GM12878 (cell line): ENCODE measurements at regions not wholly inside any gene's neighbourhood (a gene's known extent, or its start where the extent isn't known, plus 50 kb on each side); places are given as distances from the start of the nearest gene placed in this dataset.

ENCODE experiments used
- ATAC-seq: fragments of 200-7000 bp; cut with Tn5 transposase; 3 replicates; pipeline ENCODE4 v1.9.1; 2020; ENCODE audit warnings: mild to moderate bottlenecking, moderate library complexity
- BruUV-seq: library from RNA; stranded (reverse); fragments of 400-500 nt; replicated peaks from 2 replicates; lab custom pipeline; 2021; lab: Mats Ljungman, UMichigan
- CTCF ChIA-PET: fragments of 300-600 bp; sonication (Branson Sonifier 250); formaldehyde crosslinking; extraction: SDS; loops from one replicate; lab custom pipeline; 2021; ENCODE audit warnings: inconsistent platforms; lab: Yijun Ruan, JAX
- POLR2A ChIA-PET: fragments of 350-600 bp; formaldehyde crosslinking; extraction: SDS; loops from one replicate; lab custom pipeline; 2021; ENCODE audit warnings: inconsistent platforms; lab: Charles Lee
- RAD21 ChIA-PET: fragments of 300-600 bp; sonication (Branson Sonifier 250); formaldehyde crosslinking; loops from one replicate; lab custom pipeline; 2023; ENCODE audit warnings: antibody characterized with exemption; ENCODE audit not compliant: unreplicated experiment; lab: Charles Lee
- SMC1A ChIA-PET: fragments of 300-600 bp; sonication (Branson Sonifier 250); formaldehyde crosslinking; loops from one replicate; lab custom pipeline; 2023; ENCODE audit not compliant: unreplicated experiment, uncharacterized antibody; lab: Charles Lee
- DNase-seq: peaks from one replicate; pipeline ENCODE4 v3.0.0-alpha.2; 2011; ENCODE audit warnings: low read depth, low spot score
- FAIRE-seq: peaks from 3 replicates; lab custom pipeline; 2011; peaks lifted over from hg19 to GRCh38; lab: Jason Lieb, UNC
- H2AFZ ChIP-seq: 2 replicates; pipeline ENCODE4 v1.6.0; 2011; ENCODE audit warnings: low read depth, low read length, control low read depth; ENCODE audit not compliant: control insufficient read depth
- H3K27ac ChIP-seq: 2 replicates; pipeline ENCODE4 v1.5.1; 2011; ENCODE audit warnings: control low read depth; ENCODE audit not compliant: control insufficient read depth, insufficient read depth
- H3K27me3 ChIP-seq, 2 experiments: replicated peaks in 1 of 2; 2 replicates each; pipeline versions ENCODE4 v1.6.0 to v1.6.1; 2011; ENCODE audit warnings: low read length in 1 of 2; ENCODE audit not compliant: control insufficient read depth in 2 of 2, insufficient read depth in 2 of 2
- H3K36me3 ChIP-seq, 2 experiments: 2 replicates each; pipeline ENCODE4 v1.5.1; 2011; ENCODE audit warnings: low read length in 1 of 2; ENCODE audit not compliant: control insufficient read depth in 2 of 2, insufficient read depth in 2 of 2
- H3K4me1 ChIP-seq: 2 replicates; pipeline ENCODE4 v1.6.1; 2011; ENCODE audit warnings: mild to moderate bottlenecking, low read length, moderate library complexity, mixed read lengths; ENCODE audit not compliant: control insufficient read depth, insufficient read depth
- H3K4me2 ChIP-seq: 2 replicates; pipeline ENCODE4 v1.6.0; 2011; ENCODE audit warnings: control low read depth; ENCODE audit not compliant: control insufficient read depth, insufficient read depth
- H3K4me3 ChIP-seq: fragments of 200-600 bp; sonication (generic); 2 replicates; pipeline ENCODE4 v1.5.1; 2016
- H3K79me2 ChIP-seq: 2 replicates; pipeline ENCODE4 v1.6.0; 2011; ENCODE audit warnings: low read length; ENCODE audit not compliant: control insufficient read depth, insufficient read depth
- H3K9ac ChIP-seq: 2 replicates; pipeline ENCODE4 v1.8.0; 2011; ENCODE audit warnings: low read length, control low read depth, mixed read lengths; ENCODE audit not compliant: control insufficient read depth, insufficient read depth
- H3K9me3 ChIP-seq: replicated peaks from 3 replicates; pipeline ENCODE4 v1.5.1; 2011; ENCODE audit warnings: mild to moderate bottlenecking, low read length; ENCODE audit not compliant: control insufficient read depth, insufficient read depth
- H4K20me1 ChIP-seq: 2 replicates; pipeline ENCODE4 v1.6.0; 2011; ENCODE audit not compliant: control insufficient read depth, insufficient read depth
- CBX5 ChIP-seq: sonication (generic); IDR thresholded peaks from 2 replicates; pipeline ENCODE4 v1.6.1; 2016; ENCODE audit warnings: low read depth, moderate library complexity, mild to moderate bottlenecking, inconsistent platforms
- EZH2 ChIP-seq: IDR thresholded peaks from 2 replicates; pipeline ENCODE4 v1.6.1; 2012; ENCODE audit warnings: low read depth, mild to moderate bottlenecking, control low read depth, inconsistent platforms, low read length, borderline replicate concordance; ENCODE audit not compliant: control insufficient read depth
- IKZF1 ChIP-seq: fragments of 450-650 bp; conservative IDR thresholded peaks from 2 replicates; pipeline ENCODE4 v1.6.1; 2017; ENCODE audit warnings: antibody characterized with exemption, mild to moderate bottlenecking
- KAT2A ChIP-seq: conservative IDR thresholded peaks from 2 replicates; pipeline ENCODE4 v1.6.1; 2011; ENCODE audit warnings: low read depth, low read length; ENCODE audit not compliant: control insufficient read depth
- MEF2B ChIP-seq: fragments of 450-650 bp; IDR thresholded peaks from 2 replicates; pipeline ENCODE4 v1.6.1; 2018; ENCODE audit warnings: mild to moderate bottlenecking, moderate library complexity; ENCODE audit not compliant: partially characterized antibody, poor library complexity, severe bottlenecking
- MXI1 ChIP-seq: fragments of 150-350 bp; IDR thresholded peaks from 2 replicates; pipeline ENCODE4 v1.6.1; 2011; ENCODE audit warnings: low read depth, mild to moderate bottlenecking, inconsistent platforms, low read length, improper control_type of control experiment
- MYC ChIP-seq: IDR thresholded peaks from 2 replicates; pipeline ENCODE4 v1.6.1; 2011; ENCODE audit warnings: mild to moderate bottlenecking, low read length, moderate library complexity, inconsistent platforms; ENCODE audit not compliant: insufficient read depth, insufficient replicate concordance, insufficient read length, severe bottlenecking
- NFXL1 ChIP-seq: fragments of 450-650 bp; IDR thresholded peaks from 2 replicates; pipeline ENCODE4 v1.6.1; 2017; ENCODE audit warnings: antibody characterized with exemption, mild to moderate bottlenecking, borderline replicate concordance
- NR2C1 ChIP-seq: fragments of 450-650 bp; IDR thresholded peaks from 2 replicates; pipeline ENCODE4 v1.6.1; 2017; ENCODE audit warnings: antibody characterized with exemption, mild to moderate bottlenecking, moderate library complexity
- PML ChIP-seq: IDR thresholded peaks from 2 replicates; pipeline ENCODE4 v1.6.1; 2012; ENCODE audit warnings: low read length, inconsistent platforms
- POLR2AphosphoS5 ChIP-seq: IDR thresholded peaks from 2 replicates; pipeline ENCODE4 v1.6.1; 2011; ENCODE audit warnings: mild to moderate bottlenecking, low read length, inconsistent platforms
- SMC3 ChIP-seq: IDR thresholded peaks from 2 replicates; pipeline ENCODE4 v1.6.1; 2011; ENCODE audit warnings: low read length, improper control_type of control experiment, borderline replicate concordance
- SREBF1 ChIP-seq: IDR thresholded peaks from 2 replicates; pipeline ENCODE4 v1.6.1; 2012; ENCODE audit warnings: mild to moderate bottlenecking, low read length
- SRF ChIP-seq, 2 experiments: IDR thresholded peaks; 2 replicates each; pipeline ENCODE4 v1.6.1; 2011; ENCODE audit warnings: low read depth in 2 of 2, low read length in 2 of 2, mild to moderate bottlenecking in 1 of 2, moderate library complexity in 1 of 2
- STAT3 ChIP-seq: IDR thresholded peaks from 2 replicates; pipeline ENCODE4 v1.6.1; 2011; ENCODE audit warnings: low read depth, low read length, improper control_type of control experiment
- WGBS: methylation state at CpG from one replicate; pipeline ENCODE4 v1.1.6; 2016; ENCODE audit warnings: low lambda C conversion rate; ENCODE audit not compliant: insufficient replicate concordance, insufficient coverage; ENCODE audit errors: missing lambda C conversion rate; 5-methylcytosine and 5-hydroxymethylcytosine counted together
- in situ Hi-C: fragments of 300-500 bp; cut with MboI; formaldehyde crosslinking; loops from 9 replicates; pipeline ENCODE4 v1.14.3; 2018; ENCODE audit warnings: mixed read lengths
- intact Hi-C: fragments of 100-400 bp; cut with micrococcal nuclease; formaldehyde crosslinking; loops from one replicate; pipeline ENCODE4 v1.14.2; 2022; ENCODE audit not compliant: unreplicated experiment
- TF ChIP-seq, protein P1 (sequence below): IDR thresholded peaks from 2 replicates; pipeline ENCODE4 v1.6.1; 2012; ENCODE audit warnings: low read length, inconsistent platforms

DNA sequence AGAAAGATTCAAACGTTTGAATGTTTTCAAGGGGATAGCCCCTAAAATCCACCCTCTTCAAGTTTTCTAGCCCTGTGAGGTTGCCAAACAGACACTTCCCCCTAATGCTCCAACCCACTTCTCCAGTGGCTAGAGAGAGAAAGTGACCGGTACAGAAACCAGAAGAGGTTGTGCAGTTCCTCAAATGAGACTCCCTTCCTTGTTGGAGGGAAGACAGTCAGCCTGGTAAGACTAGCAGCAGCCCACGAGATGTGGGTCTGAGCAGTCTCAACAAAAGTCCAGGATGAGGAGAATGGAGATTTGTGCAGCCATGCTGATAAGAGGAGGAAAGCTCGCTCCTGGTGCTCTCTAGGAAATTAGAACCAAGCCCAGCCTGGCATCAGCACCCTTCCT lies 222.8 kb upstream of the TPRG1 start:
- Histone ChIP-seq H2AFZ (no peak overlapping the region), H3K27me3 (peaks cover 3% of the 10 kb centered on the region in 2 experiments; a peak in 2 of 4 replicates), H3K9ac (no peak overlapping the region), H3K4me3 (no peak overlapping the region), H4K20me1 (no peaks in the 10 kb centered on the region), H3K79me2 (no peaks in the 10 kb centered on the region), H3K4me1 (no peaks in the 10 kb centered on the region), H3K36me3 (no peaks in the 10 kb centered on the region), H3K27ac (no peak overlapping the region), H3K4me2 (no peak overlapping the region), H3K9me3 (no peaks in the 10 kb centered on the region)
- SMC1A ChIA-PET, result no interaction called here
- no peak for ATAC-seq
- no peak for FAIRE-seq
- POLR2A ChIA-PET, result no interaction called here
- in situ Hi-C loops, result no loop called here
- no TSS peak for BruUV-seq
- intact Hi-C loops, result no loop called here
- RAD21 ChIA-PET, result no interaction called here
- 10% methylated on average over 4 of the region's 4 CpGs for WGBS
- CTCF ChIA-PET, result interaction anchor here (1.3 kb wide), 1 partner anchor 1209 kb away, joined by 3 read pairs; no protein-coding TSS in a partner anchor
- no peak for DNase-seq
- no peak for TF ChIP-seq MXI1
- no peak for TF ChIP-seq NR2C1
- no peak for TF ChIP-seq SREBF1
- no peak for TF ChIP-seq KAT2A
- TF ChIP-seq MEF2B, result no peak
- no peak for TF ChIP-seq POLR2AphosphoS5
- no peak for TF ChIP-seq STAT3
- TF ChIP-seq, all 136 proteins: peak for 0

DNA sequence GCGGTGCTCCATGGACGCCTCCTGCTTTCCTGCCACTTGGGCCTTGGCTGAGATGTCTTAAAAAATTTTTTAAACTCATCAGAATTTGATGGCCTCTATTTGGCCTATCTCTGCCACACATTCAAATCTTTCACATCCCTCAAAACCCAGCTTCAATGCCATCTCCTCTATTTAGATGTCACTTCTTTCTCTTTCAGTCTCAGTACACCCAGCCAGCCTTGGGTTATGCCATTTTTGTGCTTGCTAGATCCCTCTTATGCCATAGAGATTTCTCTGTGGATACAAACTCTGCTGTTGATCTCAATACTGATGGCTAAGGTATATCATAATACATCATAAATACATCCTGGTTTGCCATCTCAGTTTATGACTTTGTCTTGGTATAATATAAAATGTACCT lies 222.3 kb upstream of the TPRG1 start:
- DNase-seq, result no peak
- in situ Hi-C loops (no loop called here), intact Hi-C loops (no loop called here)
- Histone ChIP-seq H2AFZ (no peak overlapping the region), H3K4me1 (no peaks in the 10 kb centered on the region), H3K27me3 (peaks cover 3% of the 10 kb centered on the region in 2 experiments; a peak in 2 of 4 replicates), H3K9me3 (no peaks in the 10 kb centered on the region), H3K4me2 (no peak overlapping the region), H3K27ac (no peak overlapping the region), H3K36me3 (no peaks in the 10 kb centered on the region), H3K4me3 (no peak overlapping the region), H3K9ac (no peak overlapping the region), H3K79me2 (no peaks in the 10 kb centered on the region), H4K20me1 (no peaks in the 10 kb centered on the region)
- SMC1A ChIA-PET, result no interaction called here
- no peak for FAIRE-seq
- RAD21 ChIA-PET, result no interaction called here
- ATAC-seq, result no peak
- CTCF ChIA-PET, result interaction anchor here (1.3 kb wide), 1 partner anchor 1210 kb away, joined by 3 read pairs; no protein-coding TSS in a partner anchor
- no TSS peak for BruUV-seq
- WGBS, result 60% methylated on average over 2 of the region's 2 CpGs
- POLR2A ChIA-PET, result no interaction called here
- TF ChIP-seq CBX5 (no peak), SRF (IDR thresholded peaks at IDR 0.05; ENCODE audit: low read depth in 2 of 2, low read length in 2 of 2) (no peak), EZH2 (no peak), MYC (no peak), NFXL1 (no peak), MXI1 (no peak), SREBF1 (no peak), SMC3 (no peak), PML (no peak), IKZF1 (no peak)
- TF ChIP-seq, protein P1, sequence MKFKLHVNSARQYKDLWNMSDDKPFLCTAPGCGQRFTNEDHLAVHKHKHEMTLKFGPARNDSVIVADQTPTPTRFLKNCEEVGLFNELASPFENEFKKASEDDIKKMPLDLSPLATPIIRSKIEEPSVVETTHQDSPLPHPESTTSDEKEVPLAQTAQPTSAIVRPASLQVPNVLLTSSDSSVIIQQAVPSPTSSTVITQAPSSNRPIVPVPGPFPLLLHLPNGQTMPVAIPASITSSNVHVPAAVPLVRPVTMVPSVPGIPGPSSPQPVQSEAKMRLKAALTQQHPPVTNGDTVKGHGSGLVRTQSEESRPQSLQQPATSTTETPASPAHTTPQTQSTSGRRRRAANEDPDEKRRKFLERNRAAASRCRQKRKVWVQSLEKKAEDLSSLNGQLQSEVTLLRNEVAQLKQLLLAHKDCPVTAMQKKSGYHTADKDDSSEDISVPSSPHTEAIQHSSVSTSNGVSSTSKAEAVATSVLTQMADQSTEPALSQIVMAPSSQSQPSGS, result no peak
